GM21360 (cell line): ENCODE measurements at regions not wholly inside any gene's neighbourhood (a gene's known extent, or its start where the extent isn't known, plus 50 kb on each side); places are given as distances from the start of the nearest gene placed in this dataset.

Source experiments
- ATAC-seq: cut with Tn5 transposase; IDR thresholded peaks from one replicate; pipeline ENCODE4 v1.9.1; 2021; ENCODE audit warnings: mild to moderate bottlenecking, moderate library complexity; ENCODE audit not compliant: unreplicated experiment

DNA sequence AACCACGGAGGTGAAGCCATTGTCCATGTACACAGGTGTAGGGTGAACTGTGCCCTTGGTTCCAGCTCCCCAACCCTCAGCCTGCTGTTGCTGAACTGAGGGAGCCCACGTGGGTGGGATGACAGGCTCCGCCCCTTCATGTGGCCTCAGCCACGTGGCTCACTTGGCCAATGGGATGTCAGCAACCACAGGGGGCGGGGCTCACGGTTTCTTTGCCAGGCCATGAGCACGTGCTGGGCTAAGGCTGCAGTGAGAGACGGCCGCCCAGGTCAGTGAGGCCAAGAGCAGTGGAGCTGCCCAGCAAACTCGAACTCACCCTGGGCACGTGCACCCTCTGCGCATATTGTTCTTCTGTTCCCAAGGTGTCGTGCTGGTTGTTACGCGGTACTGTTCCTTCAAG, 282.6 kb downstream of the IRF8 start:
- ATAC-seq: no peak

DNA sequence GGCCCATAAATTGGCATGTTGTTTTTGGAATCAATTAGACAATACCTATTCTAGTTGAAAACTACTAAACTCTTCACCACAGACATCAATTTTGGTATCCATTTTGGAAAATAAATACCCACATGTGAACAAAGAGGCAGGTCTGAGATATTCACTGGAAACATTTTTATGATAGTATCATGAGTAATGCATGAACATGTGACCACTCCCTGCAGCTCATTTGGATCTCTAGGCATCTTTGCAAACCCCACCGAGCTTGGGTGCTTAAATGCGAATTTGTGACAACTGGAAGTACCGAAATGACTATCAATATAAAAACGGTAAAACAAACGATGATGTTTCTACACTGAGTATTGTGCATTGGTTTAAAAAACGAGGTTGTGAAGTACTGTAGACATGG, 285.2 kb downstream of the IRF8 start:
- ATAC-seq: no peak

DNA sequence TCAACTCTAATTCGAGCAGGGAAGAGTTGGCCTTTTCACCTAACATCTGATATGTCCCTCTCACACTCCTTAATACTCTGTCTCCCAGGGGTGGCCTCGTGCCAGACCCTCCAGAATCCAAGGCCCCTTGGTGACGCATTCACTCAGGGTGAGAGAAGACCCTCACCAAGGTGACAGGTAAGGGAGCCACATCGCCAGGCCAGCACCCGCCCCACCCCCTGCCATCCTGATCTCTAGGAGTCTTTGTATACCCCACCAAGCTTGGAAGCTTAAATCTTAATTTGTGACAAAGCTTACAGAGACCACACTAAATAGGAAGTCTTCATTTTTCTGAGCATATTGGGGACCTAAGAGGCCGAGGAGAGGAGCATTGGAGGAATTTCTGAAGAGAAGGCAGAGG, 286.1 kb downstream of the IRF8 start:
- ATAC-seq: no peak

DNA sequence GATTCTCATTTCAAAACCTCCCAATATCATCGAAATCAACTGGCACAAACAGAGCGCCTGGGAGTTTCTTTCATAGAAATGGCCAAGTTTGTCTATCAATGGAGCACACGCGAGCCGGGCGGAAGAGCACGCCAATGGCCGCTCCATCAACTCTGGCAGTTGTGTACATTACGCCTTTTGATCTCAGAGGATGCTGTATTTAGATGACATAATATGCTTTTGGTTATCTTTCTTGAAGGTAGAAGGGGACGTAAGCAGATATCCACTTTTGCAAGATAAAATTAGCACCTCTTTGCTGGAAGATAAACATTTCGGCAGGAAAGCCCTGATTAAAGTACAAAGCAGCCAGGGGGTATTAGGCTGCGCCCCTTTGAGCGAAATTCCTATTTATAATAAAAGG, 287.4 kb downstream of the IRF8 start:
- no peak for ATAC-seq

DNA sequence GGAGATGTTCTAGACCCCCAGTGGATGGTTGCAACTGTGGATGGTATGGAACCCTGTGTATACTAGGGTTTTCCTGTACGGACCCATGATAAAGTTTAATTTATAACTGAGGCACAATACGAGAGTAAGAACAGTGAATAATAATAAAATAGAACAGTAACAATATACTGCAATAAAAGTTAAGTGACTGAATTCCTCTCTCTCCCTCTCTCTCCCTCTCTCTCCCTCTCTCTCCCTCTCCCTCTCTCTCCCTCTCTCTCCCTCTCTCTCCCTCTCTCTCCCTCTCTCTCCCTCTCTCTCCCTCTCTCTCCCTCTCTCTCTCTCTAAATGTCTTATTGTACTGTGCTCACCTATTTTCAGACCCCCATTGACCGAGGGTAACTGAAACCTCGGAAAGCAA, 291.0 kb downstream of the IRF8 start:
- no peak for ATAC-seq

DNA sequence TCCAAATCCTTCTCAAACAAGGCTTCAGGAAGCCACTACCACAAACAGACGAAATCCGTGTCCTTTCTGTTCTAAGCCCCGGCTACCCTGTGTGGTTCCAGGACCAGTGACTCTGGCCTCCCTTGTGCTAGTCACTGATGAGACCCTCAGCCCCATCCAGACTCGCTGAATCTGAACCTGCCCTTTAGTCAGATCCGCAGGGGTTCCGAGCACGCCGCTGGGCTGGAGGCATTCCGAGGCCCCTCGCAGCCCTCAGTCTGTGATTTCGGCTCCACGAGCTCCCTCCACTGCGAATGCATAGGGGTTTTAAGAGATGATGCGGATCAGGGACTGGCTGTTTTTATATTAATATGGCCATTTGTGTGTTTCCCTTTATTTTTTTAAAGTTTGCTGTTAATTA, 292.7 kb downstream of the IRF8 start:
- ATAC-seq: no peak

- ATAC-seq: no peak
Measured at GRCh38 chr16:86193528-86194193, 294.7 kb downstream of the IRF8 start.

DNA sequence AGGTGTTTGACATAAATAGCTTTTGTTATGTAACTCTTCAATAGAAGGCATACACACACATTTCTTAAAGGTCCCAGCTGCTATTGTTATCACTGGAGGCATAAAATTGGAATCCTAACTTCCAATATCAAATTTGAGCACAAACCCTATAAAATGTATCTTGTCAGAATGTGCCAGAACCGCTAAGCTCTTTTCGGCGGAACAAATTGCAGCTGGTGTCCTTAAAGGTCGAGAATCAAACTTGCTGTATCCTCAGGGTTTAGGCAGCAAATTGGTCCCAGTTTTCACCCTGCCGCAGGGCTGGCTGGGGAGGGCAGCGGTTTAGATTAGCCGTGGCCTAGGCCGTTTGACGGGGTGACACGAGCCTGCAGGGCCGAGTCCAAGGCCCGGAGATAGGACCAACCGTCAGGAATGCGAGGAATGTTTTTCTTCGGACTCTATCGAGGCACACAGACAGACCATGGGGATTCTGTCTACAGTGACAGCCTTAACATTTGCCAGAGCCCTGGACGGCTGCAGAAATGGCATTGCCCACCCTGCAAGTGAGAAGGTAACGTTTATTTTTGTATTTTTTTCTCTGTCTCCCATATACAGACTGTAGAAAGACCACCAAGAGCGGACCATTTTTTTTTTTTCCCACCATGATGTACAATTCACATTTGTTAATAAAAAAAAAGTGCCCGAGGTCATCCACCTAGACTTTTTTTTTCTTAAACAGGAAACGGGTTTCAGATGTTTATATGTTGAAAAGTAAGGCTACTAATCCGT, 297.1 kb downstream of the IRF8 start:
- no peak for ATAC-seq

DNA sequence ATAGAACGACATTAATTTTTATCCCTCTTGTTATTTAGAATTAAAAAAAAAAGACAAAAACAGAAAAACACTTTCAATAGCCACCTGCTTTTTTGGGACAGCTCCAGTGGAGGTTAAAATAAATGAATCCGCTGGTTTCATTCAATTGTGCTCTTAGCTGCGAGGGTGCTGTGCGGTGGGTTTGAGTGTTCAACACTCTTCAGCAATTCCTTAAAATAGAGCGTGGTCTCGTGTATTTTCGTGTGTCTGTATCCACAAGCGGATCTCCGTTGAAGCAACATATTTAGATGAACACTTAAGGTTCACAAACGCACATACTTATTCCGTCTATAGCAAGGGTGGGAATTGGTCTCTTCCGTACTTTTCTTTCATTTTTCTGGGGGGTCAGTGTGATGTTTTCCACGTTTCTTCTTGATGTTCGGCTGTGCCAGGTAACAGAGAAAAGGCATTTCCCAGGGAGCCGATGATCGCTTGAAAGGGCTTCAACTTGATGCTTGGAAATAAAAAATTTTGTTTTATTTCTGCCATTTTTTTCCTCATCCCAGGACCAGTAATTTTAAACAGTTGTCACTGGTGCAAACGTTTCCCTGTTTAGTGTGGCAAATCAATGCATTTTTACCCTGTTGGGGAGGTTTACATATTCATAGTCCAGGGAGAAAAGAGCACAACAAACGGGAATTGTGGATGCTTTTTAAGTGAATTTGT, 297.9 kb downstream of the IRF8 start:
- ATAC-seq: no peak

DNA sequence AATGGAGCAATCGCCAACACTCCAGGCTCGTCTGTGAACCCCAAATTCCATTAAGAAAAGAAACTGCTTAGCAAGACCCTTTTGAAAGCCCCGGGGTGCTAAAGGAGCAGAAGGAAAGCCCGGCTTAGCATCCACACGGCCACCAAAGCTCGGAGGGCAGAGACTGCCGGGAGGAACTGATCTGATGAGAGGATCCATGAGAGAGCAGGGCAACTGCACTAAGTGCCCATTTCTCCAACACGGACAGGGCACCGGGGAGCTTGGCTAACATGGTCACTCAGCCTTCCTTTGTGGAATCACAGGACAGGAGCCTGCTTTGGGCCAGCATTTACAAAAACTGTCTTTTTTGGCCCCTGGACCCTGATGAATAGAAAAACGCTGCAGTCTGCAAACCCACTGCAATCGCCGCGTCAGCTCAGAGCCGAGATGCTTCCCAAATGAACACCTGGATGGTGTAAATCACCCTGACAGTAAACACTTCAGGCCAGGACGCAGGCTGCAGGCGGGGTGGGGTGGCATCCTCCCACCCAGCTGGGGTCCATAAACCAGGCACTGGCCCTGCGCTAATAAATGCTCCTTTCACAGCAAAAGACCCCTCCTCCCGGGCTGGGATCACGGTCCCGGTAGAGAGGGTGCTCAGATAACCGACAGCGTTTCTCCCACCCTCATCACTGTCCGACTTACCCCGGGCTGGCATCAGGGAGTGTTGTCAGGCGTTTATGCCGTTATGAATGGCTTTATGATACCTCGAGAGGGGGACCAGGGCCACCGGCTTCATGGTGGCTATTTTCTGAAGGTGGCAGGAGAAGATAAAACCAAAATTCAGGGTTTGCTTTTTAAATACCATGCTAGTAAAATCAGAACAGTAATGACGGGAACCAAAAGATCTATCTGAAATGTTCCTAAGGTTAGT, 299.5 kb downstream of the IRF8 start:
- ATAC-seq: no peak

GRCh38 chr16:86199182-86199581, 300.2 kb downstream of the IRF8 start:
- ATAC-seq: no peak

- ATAC-seq: no peak
Measured at GRCh38 chr16:86199871-86200695, 301.1 kb downstream of the IRF8 start.

GRCh38 chr16:86200722-86201121, 301.8 kb downstream of the IRF8 start:
- ATAC-seq: no peak

DNA sequence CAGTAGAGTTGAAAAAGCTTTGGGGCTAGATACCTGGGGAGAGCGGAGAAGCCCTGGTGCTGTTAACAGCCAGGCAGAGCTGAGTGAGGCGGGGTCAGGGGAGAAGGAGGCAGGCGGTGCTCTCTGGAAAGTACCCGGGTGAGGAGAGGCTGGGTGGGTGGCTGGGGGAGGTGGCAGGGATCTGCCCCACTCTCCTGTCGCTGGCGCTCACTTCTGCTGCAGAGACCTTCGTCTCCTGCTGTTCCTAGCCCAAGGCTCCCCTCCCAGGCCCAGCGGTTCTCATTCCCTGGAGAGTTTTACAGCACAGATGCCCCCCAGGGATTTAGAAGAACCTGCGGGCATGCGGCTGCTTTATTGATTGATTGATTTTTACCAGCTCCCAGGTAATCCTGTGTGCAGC, 302.8 kb downstream of the IRF8 start:
- no peak for ATAC-seq

DNA sequence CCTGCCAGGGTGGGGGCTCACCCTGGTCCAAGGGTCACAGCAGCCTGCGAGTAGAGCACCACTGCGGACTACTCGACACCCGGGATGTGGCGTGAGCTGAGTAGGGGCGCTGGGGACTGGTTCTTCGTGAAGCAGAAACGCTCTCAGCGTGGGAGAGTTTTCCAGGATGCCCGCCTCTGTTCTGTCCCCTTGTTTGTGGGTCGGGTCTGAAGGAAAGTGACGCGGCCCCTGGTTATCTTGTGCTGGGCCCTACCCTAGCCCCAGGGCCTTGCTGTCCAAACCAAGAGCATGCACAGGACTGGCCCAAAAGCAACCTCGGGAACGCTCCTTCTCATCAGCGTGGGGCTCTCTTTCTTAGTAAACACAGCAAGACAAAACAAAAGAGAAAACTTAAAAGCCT, 303.3 kb downstream of the IRF8 start:
- no peak for ATAC-seq

DNA sequence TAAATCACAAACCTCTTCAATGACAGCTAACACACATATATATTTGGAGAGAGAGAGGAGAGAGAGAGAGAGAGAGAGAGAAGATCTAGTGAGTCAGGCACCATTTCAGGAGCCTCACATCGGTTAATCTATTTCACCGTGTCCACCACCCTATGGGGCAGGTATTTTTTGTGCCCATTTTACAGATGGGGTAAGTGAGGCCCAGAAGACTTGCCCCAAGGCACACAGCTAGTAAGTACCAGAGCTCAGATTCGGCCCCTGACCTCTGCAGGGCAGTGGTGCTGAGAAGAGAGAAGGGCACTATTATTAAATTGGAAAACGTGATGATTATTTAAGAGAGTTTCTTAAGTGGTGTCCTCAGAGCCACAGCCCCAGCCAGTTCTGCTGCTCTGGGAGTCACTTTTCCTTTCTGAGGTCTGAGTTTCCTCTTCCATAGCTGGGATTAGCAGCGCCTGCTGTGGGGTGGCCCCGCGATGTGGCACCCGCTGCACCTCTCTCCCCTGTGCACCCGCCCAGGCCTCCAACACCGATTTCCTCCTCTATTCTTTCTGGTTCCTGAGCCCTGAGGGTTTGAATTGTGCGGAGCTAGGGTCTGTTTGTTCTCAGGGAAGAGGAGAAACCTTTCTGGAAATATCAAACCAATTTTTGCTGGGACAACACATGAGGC, 303.9 kb downstream of the IRF8 start:
- no peak for ATAC-seq

- ATAC-seq: no peak
Measured at GRCh38 chr16:86203557-86204275, 304.8 kb downstream of the IRF8 start.

GRCh38 chr16:86205521-86206245, 304.6 kb upstream of the FOXF1 start:
- no peak for ATAC-seq
